HG03378 (cell line): ENCODE measurements at regions not wholly inside any gene's neighbourhood (a gene's known extent, or its start where the extent isn't known, plus 50 kb on each side); places are given as distances from the start of the nearest gene placed in this dataset.

Experiments used
- ATAC-seq: cut with Tn5 transposase; IDR thresholded peaks from one replicate; pipeline ENCODE4 v1.9.1; 2021; ENCODE audit warnings: mild to moderate bottlenecking, moderate library complexity; ENCODE audit not compliant: unreplicated experiment

DNA sequence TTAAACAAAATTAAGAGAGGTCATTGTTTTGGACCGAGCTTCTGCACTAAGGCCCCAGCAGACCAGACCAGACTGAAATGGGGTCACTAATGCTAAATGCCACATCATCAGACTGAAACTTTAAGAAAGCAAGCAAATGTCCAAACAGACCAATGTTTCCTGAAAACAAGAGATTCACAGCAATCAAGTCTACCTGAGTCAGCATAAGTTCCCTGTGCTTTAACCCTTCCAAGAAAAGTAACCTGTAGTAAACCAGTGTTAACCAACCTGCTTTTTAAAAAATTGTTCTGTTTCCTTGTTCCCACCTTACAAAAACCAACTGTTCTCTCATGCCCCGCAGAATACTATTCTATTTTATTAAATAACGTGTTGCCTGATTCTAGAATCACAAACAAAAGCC is 241.1 kb upstream of the GADL1 start:
- ATAC-seq: no peak

DNA sequence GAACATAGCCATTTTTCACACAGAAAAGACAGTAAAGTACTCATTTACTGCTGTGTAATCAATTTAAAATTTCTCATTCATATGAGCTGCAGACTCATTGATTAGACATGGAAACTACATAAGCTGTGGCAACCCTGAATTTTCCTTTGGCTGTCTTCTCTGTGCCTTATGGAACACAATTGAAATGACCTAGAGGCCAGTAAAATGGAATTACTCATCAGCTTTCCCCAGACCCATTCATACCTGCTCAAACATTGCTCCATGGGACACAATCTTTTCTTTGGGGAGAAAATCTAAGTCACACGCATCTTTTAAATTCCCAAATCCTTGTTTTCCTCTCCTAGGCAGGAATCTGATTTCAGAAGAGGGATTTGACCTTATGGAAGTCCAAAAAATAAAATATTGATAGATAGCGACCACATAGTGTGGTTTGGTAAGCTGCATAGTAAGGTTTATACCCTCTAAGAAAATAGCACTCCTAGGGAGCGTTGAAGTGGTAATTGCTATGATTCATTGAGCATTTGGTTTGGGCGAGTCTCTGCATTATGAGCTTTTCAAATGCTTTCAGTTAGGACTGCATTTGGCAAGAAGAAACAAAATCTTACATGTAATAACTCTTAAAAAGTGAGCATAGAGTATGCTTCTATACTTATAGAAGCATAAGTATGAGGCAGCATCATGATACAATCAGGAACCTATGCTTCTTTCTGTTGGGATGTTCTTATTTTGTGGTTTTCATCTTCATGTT is 243.4 kb upstream of the GADL1 start:
- ATAC-seq: no peak

DNA sequence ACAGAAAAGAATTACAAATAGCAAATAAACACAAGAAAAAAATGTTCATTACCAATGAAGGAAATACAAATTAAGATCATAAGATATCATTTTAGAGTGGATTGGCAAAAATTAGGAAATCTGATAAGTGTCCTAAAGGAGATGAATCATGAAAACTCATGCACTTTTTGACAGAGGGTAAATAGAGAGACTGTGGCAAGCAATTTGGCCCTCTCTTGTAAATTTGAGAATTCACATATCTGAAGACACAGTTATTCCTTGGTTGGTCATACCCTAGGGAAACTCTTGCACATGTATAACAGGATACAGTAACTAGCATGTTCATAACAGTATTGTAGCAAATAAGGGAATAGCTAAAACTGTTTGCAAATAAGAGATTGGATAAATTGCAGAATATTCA is 246.0 kb upstream of the GADL1 start:
- ATAC-seq: no peak

DNA sequence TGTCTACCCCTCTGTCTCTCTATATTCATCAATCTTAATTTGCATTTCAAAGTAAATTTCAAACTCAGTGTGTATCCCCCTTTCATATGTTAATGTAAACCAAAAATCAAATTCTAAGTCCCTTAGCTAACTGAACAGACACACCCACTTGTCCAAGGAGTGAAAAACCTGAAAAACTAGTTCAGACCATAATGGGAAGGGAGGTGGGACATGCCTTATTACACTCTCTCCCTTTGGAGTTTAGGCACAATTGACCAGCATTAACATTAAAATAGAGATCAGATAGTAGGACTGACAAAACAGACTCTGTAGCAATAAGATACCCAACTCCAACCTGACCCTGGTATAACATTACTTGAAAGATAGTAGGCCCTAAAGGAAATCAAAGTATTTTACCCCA is 247.7 kb upstream of the GADL1 start:
- no peak for ATAC-seq

DNA sequence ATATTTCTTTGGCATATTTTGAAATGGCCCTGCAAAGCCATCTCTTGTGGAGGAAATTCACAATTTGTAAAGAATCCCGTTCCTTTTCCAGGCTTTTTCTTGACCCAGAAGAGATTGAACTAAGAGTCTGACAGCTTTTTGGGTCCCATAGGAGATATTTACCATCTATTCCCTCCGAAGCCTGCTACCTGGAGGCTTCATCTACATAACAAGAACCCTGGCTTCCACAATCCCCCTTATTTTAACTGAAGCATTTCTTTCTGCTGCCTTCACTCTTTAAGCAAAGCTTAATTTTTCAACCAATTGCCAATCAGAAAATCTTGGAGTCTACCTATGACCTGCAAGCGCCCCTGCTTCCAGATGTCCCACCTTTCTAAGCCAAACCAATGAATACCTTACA is 248.1 kb upstream of the GADL1 start:
- ATAC-seq: no peak

DNA sequence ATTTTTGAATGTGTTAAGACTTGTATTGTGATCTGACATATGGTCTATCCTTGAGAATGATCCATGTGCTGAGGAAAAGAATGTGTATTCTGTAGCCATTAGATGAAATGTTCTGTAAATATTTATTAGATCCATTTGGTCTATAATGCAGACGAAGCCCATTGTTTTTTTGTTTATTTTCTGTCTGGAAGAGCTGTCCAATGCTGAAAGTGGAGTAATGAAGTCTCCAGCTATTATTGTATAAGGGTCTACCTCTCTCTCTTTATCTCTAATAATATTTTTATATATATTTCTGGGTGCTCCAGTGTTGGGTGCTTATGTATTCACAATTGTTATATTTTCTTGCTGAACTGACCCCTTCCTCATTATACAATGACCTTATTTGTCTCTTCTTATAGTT is 250.6 kb upstream of the GADL1 start:
- ATAC-seq: no peak

DNA sequence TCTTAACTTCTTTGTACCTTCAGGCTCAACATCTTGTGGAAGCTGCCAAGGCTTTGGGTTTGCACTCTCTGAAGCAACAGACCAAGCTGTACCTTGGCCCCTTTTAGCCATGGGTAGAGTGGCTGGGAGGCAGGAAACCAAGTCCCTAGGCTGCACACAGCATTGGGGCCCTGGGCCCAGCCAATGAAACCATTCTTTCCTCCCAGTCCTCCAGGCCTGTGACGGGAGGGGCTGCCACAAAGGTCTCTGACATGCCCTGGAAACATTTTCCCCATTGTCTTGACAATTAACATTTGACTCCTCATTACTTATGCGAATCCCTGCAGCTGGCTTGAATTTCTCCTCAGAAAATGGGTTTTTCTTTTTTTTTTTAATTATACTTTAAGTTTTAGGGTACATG is 253.1 kb upstream of the GADL1 start:
- no peak for ATAC-seq

DNA sequence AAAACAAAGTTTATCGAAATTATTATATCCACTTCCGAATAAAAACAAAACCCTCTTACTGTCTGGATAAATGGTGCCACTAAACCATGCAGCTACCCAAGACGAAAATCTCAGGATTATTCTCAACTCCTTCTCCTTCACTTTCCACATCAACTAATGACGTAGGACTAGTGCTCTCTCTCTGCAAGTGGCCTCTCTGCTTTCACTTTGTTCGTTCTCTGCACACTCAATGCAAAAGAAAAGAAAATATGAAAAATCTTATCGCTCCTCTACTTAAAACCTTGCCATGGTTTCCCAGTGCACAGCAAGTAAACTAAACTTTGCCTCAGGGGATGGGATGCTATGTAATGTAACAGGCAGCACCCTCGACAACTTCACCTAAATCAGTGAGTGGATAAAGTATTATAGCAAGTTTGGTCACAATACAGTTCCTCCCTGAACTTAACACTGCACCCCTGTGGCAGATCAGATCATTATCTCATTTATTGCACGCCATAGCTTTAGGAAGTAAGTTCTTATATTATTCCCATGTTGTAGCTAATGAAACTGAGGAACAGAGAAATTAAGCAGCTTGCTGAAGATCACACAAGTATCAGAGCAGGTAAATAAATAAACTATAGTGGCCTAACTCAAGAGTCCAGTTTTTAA is 262.7 kb upstream of the GADL1 start:
- no peak for ATAC-seq

DNA sequence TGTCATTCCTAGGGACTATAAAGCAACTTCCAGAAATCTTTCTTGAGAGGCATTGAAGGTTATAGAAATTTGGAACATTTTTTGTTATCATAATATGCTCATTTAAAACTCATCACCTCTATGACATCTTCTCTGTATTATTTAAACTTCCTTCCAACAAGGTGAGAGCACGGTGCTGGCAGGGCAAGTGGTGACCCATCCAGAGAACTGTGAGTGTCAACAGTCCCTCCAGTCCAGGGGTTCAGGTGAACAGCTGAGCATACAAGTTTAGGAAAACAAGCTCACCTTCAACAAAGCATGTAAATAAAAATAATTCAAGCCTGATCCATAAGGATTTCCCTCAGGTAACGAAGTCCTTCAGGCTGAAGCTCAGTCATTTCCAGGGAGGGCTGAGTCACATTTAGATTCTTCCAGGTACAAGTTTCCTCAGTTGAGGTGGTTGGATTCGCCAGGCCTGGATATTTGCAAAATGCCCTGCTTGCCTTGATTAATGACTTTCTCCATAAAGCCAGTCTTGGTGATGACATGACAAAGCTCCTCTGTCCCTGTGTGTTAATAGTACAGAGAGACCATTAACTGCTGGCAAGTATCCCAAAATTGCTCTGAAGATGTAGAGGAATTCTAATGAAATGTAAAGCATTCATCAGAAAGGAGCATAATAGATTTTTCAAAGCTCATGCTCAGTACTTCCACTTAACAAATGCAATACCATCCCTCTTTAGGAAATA is 263.6 kb upstream of the GADL1 start:
- ATAC-seq: no peak

DNA sequence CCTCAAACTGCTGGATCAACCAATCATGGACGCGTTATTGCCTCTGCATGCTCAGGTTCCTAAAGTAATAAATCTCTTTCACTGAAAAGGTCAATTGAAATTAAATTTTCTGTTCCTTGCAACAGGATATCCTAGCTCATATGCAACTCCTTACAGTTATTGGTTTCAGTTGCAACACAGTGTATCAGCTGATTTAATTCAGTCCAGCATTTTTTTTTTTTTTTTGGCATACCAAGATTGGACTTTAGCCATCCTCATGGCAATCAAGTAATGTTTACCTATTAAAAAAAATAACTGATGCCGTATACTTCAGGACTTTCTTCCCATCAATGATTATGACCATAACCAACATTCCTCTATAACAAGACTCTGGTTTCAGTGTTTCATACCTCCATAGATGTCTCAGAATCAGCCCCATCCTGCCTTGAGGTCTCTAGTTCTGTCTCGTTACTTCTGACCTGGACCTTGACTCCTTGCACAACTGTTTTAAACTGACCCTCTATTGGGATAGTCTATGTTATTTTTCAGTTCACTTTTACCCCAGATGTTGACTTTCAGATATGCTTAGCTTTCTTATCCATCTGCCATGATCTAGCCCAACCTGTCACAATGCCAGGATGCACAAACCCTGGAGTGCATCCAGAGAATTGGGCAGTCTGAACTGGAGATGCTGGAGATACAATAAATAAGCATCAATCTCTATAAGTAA is 265.0 kb upstream of the GADL1 start:
- ATAC-seq: no peak

DNA sequence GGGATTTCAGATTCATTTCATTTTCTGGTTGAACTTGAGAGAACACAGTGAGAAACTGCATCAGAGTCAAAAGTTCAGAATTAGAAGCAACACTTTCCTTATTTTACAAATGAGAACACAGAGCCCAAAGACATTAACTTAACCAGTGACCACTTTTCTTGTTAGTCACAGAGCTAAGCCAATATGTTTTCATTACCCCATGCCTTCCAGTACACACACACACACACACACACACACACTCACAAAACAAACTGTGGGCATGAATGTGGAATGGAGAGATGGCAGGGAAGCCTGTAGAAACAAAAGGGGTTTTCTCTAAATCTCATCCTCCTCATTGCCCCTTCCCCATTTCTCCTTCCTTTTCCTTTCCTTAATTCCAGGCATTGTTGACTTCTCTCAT is 267.4 kb upstream of the GADL1 start:
- ATAC-seq: no peak

DNA sequence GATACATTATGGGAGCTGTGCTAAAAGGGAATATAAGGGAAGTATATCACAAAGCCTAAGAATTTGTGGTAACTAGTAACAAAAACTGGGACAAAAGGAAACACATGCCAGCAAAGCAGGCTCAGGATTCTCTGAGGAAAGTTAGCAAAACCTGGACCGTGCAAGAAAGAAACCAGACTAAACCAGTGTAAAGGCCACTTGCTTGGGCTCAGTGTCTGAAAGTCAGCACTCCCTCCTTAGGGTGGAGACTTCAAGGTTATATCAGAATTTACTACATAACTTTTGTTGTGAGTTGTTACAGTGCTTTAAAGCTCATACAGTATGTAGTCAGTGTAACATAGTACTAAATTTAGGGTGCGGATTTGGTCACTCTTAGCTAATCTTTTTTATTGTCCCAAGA is 269.9 kb upstream of the GADL1 start:
- ATAC-seq: no peak

DNA sequence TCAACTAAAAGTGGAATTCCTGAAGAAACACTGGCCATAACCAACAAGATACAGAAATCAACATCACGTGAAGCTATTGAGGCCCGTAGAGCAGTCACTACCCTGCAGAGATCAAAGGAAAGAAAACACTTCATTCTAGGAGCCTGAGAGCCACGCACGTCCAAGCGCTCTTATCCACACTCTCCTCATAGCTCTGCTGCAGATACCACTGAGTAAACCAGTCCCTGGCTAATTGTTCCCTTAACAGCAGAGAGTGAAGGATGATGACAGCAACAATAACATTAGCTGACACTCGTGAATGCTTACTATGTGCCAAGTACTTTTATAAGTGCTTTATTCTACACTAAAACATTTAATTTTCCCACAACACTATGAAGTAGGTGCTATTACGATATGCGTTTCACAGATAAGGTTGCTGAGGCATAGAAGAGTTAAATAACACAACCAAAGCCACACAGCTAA is 271.0 kb upstream of the GADL1 start:
- no peak for ATAC-seq

DNA sequence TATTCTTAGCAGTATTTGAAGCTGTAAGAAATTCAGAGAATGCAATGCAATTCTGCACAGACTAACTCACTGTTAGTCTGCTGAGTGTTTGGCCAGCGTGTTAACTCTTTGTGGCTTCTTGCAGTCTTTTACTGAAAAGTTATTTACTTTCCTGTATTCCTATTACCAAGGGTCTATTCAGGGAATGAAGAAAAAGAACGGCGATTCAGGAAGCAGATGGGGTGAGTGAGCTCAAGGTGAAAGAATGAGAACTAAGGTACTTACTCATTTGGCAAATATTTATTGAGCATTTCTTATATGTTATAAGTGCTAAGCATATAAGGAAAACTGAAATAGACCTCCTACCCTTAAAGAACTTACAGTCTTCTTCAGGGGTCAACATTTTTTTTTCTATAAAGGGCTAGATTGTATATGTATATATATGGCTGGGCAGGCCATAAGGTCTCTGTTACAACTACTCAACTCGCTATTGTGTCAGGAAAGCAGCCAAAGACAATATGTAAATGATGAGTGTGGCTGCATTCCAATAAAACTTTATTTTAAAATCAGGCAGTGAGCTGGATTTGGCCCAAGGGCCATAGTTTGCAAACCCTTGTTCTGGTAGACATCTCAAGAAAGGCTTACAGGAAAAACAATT is 271.9 kb upstream of the GADL1 start:
- ATAC-seq: no peak

DNA sequence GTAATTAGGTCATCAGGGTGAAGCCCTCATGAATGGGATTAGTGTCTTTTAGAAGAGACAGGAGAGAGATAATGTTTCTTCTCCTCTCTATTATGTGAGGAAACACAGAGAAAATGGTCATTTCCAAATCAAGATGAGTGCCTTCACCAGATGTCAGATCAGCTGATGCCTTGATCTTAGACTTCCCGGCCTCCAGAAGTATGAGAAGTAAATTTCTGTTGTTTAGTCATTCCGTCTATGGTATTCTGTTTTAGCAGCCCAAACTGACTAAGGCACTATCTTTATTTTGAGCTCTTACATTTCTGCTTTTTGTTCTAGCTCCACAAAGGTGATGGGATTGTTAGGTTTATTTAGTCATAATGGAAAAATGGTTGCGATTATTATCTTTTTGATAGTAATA is 273.2 kb upstream of the GADL1 start:
- ATAC-seq: no peak

DNA sequence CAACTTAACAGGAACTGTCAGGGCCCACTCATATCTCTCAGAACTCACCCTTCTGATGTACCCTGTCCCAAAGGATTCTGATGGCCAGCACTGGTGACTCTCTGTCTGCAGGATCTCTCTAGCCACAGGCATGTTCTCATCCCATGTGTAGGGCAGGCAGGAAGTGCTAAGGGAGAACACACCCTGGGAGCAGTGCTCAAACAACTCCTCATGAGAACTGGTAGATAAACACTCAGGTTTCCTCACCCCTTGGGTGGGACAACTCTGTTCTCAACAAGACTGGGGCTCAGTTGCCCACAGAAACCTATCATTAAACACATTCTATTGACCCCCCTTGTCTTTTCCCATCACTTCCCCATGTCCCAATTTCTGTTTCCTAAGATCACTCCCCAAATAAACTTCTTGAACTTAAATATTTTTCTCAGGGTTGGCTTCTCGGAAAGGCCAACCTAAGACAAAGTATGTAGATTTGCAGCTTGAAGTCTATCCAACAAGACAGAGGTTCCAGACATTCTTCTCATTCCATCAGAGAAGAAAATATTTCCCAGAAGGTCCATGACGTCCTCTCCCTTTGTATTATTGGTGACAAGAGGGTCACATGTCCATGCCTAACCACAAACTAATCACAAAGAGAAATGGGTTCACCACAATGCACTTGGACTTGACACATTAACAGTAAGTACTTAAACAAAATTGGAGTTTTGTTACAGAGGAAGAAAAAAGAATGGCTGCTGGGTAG is 276.6 kb upstream of the GADL1 start:
- ATAC-seq: no peak

DNA sequence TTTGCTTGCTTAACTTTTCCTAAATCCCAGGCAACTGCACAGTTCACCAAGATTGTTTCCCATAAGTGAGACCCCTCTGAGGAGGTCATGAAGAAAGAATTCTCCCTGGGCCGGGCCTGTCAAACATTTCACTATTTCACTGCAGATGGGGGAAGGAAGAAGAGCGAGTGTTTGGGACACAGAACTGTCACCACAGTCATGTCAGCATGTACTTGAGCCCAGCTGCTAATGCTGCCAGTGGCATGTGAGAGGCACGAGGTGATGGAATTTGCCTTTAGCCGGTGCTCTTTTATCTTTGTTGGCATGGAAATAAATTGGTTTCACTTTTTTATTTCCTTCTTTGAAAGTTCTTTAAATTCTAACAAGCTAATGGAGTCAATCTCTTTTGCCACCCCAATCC is 277.9 kb upstream of the GADL1 start:
- no peak for ATAC-seq

DNA sequence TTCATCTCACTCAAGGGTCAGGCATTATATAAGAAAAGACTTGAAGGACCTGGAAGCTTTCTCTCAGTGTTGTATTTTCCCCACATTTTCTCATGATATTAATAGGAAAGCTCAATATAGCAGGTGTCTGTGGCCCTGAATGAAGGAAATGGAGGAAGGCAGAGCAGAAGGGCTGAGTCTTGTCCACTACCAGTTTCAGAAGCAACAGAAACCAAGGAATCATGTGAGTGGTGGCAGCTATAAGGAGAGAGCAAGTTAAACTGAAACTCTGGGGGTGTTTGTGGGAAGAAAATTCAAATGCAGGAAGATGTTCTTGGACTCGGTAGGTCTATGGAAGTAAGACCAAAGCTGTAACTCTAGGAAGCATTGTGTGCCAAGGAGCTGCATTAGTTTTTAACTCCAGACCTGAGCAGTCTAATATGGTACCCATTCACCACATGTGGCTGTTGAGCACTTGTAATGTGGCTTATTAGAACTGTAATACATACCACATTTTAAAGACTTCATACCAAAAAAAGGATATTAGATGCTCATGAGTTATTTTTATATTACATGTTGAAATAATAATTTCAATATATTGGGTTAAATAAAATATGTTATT is 278.8 kb upstream of the GADL1 start:
- ATAC-seq: no peak

DNA sequence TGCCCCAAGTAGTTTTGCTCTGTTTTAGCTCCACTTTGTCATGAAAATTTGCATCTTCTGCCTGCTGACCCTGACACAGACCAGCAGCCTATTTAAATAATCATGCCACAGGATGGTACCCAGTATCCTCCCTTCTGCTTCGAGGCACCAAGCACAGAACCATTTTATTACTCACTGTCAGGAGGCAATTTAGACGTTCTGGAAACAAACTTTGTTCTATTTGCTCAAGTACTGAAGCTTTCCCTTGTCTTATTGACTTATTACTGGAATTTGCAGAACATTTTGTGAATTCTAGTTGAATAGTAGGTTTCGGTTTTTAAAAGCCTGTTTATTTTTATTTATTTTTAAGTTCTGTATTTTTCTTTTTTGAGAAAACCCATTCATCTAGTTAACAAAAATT is 279.6 kb upstream of the GADL1 start:
- ATAC-seq: no peak

DNA sequence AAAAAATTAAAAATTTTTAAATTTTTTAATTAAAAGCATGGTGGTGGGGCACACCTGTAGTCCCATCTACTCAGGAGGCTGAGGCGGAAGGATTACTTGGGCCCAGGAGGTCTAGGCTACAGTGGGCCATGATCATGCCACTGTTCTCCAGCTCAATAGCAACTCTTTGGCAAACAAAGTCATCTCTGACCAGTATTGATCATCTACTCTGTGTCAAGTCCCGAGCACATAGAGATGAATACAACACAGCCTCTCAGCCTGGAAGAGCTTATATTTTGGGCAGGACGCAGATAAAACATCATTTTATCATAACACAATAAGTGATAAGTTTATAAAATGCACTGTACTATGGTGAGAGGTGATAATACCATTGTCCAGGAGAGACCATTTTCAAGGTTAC is 281.6 kb upstream of the GADL1 start:
- no peak for ATAC-seq
